ENCODE measurements at regions not wholly inside any gene's neighbourhood (a gene's known extent, or its start where the extent isn't known, plus 50 kb on each side); places are given as distances from the start of the nearest gene placed in this dataset.
A peak's percentile ranks its signal among the peaks of the same experiment; 100 is the strongest.
"Not testable (repeated sequence)": the region's sequence is repeated elsewhere in the genome, so short reads cannot be mapped to it uniquely, and the experiment has no call there.

DNA sequence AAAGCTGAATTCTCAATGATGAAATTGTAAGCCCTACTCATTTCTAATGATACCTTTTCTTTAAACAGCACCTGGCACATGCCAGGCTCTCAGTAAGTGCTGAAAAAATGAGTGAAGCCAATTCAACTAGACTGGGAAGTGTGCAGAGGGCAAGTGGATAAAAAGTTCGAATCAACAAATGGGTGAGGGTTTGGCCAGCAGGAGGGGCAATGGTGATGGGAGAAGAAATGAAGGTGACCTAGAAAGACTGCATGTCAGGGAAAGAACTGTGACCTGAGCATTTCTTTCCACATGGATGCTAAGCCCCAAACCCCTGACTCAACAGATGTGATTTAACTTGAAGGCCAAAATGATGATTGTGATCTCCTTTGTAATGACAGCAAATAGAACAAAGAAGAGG is 54.6 kb downstream of the DKK1 start:
- DNase-seq (ENCODE audit: low spot score): no peak
- H3K27ac ChIP-seq: no peak overlapping the region
- ChIA-PET POLR2A (ENCODE audit: low non-redundant PET) (no interaction called here), CTCF (no interaction called here)
- TF ChIP-seq CTCF (conservative IDR thresholded peaks at IDR 0.05; ENCODE audit: low read depth): no peak

- H3K27ac ChIP-seq; POLR2A ChIA-PET (ENCODE audit: low non-redundant PET); CTCF ChIA-PET; DNase-seq (ENCODE audit: low spot score): not testable (repeated sequence)
Observed at GRCh38 chr10:52374207-52374606, 60.1 kb downstream of the DKK1 start.

- POLR2A ChIA-PET (ENCODE audit: low non-redundant PET): no interaction called here
- TF ChIP-seq CTCF (conservative IDR thresholded peaks at IDR 0.05; ENCODE audit: low read depth): no peak
- no peak overlapping the region for H3K27ac ChIP-seq
- no peak for DNase-seq (ENCODE audit: low spot score)
- CTCF ChIA-PET: no interaction called here
Observed at GRCh38 chr10:52376694-52377354, 62.7 kb downstream of the DKK1 start.

- no peak for DNase-seq (ENCODE audit: low spot score)
- ChIA-PET POLR2A (ENCODE audit: low non-redundant PET) (no interaction called here), CTCF (no interaction called here)
- TF ChIP-seq CTCF (conservative IDR thresholded peaks at IDR 0.05; ENCODE audit: low read depth): no peak
- H3K27ac ChIP-seq: no peak overlapping the region
Observed at GRCh38 chr10:52378124-52378523, 64.0 kb downstream of the DKK1 start.

- CTCF ChIA-PET: interaction anchor here (0.5 kb wide), 1 partner anchor 1513 kb away, joined by 3 read pairs; no protein-coding TSS in a partner anchor
- TF ChIP-seq CTCF (conservative IDR thresholded peaks at IDR 0.05; ENCODE audit: low read depth): no peak
- H3K27ac ChIP-seq: no peak overlapping the region
- no peak for DNase-seq (ENCODE audit: low spot score)
- POLR2A ChIA-PET (ENCODE audit: low non-redundant PET): no interaction called here
Observed at GRCh38 chr10:52379287-52379686, 65.2 kb downstream of the DKK1 start.

- H3K27ac ChIP-seq: no peak overlapping the region
- no peak for DNase-seq (ENCODE audit: low spot score)
- ChIA-PET POLR2A (ENCODE audit: low non-redundant PET) (no interaction called here), CTCF (interaction anchor here (0.5 to 0.6 kb wide), 2 partner anchors 33 to 1863 kb away, joined by 3 read pairs; no protein-coding TSS in a partner anchor)
- no peak for TF ChIP-seq CTCF (conservative IDR thresholded peaks at IDR 0.05; ENCODE audit: low read depth)
Observed at GRCh38 chr10:52383088-52383487, 69.0 kb downstream of the DKK1 start.

- POLR2A ChIA-PET (ENCODE audit: low non-redundant PET): no interaction called here
- H3K27ac ChIP-seq: no peak overlapping the region
- peak; percentile 68 for DNase-seq (ENCODE audit: low spot score)
- no peak for TF ChIP-seq CTCF (conservative IDR thresholded peaks at IDR 0.05; ENCODE audit: low read depth)
- CTCF ChIA-PET: no interaction called here
Observed at GRCh38 chr10:52387744-52388143, 73.7 kb downstream of the DKK1 start.
